GM18873 (cell line): ENCODE measurements at regions not wholly inside any gene's neighbourhood (a gene's known extent, or its start where the extent isn't known, plus 50 kb on each side); places are given as distances from the start of the nearest gene placed in this dataset.
"Not testable (repeated sequence)": the region's sequence is repeated elsewhere in the genome, so short reads cannot be mapped to it uniquely, and the experiment has no call there.

Experiments
- ATAC-seq: cut with Tn5 transposase; IDR thresholded peaks from one replicate; pipeline ENCODE4 v1.9.1; 2021; ENCODE audit warnings: mild to moderate bottlenecking, moderate library complexity, moderate number of reproducible peaks; ENCODE audit not compliant: unreplicated experiment, low FRiP score

GRCh38 chr15:47129033-47129432 is 588.3 kb upstream of the SEMA6D start:
- no peak for ATAC-seq

DNA sequence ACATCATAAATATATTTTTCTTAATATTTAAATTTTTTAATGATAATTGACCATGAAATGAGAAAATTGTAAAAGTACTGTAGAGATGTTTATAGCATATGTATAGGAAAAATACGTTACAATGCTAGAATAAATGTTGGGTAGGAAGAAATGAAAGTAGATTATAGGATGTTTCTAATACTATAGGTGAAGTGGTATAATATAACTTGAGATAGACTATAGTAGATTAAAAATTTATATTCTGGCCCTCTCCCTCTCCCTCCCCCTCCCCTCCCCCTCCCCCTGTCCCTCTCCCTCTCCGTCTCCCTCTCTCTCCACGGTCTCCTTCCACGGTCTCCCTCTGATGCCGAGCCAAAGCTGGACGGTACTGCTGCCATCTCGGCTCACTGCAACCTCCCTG is 585.9 kb upstream of the SEMA6D start:
- not testable (repeated sequence) for ATAC-seq

DNA sequence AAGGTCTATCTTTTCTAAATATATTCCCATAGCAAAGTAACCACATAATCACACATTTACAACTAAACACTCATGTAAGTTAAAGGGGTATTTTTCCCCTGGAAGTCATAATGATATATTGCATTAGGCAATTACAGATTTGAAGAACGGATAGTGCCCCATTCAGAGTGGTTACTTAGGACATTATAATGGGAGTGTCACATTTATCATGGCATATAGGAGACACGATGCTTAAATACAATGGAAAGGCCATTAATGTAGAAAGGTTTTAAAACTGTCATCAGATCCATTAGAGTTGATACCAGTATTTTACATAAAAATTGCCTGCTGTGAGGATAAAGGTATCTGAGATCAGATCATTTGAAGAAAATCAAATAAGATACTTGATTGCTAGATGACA is 582.0 kb upstream of the SEMA6D start:
- no peak for ATAC-seq

DNA sequence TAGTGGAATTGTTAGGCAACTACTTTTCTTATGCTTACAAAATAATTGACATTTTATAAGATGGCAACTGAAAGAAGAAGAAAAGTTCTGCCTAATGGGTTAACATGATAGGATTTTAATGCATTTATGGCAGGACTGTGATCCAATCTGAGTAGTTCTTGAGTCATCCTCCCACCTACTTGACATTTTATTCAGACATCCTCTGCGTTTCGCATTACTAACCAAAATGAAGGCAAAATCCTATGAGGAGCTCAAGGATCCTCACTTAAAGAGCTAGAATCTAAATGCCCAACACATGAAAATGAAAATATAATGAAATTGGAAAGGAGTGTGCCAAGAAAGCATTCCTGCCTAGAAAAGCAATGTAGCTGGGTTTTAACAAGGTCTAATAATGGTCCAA is 581.1 kb upstream of the SEMA6D start:
- ATAC-seq: no peak

GRCh38 chr15:47139965-47140364 is 577.3 kb upstream of the SEMA6D start:
- ATAC-seq: no peak

DNA sequence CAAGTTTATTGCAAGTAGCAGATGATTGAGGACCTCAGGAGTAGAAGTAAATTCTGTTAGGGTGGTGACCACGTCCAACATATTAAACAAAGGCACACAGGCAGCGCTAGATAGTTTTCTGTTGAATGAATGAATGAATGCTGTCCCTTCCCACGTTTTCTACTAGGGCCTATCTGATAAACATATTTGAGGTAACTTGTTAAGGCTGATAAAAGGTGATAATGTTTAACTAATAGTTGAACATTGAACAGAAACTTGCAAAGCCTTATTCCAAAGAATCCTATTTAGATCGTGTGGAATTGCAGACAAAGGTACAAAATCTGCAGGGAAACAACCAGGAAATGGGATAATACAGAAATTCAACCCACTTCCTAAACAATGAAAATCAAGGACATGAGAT is 559.5 kb upstream of the SEMA6D start:
- no peak for ATAC-seq

- no peak for ATAC-seq
Observed at GRCh38 chr15:47158573-47158972, 558.7 kb upstream of the SEMA6D start.

- no peak for ATAC-seq
Observed at GRCh38 chr15:47177177-47177576, 540.1 kb upstream of the SEMA6D start.

GRCh38 chr15:47179988-47180387 is 537.3 kb upstream of the SEMA6D start:
- no peak for ATAC-seq

DNA sequence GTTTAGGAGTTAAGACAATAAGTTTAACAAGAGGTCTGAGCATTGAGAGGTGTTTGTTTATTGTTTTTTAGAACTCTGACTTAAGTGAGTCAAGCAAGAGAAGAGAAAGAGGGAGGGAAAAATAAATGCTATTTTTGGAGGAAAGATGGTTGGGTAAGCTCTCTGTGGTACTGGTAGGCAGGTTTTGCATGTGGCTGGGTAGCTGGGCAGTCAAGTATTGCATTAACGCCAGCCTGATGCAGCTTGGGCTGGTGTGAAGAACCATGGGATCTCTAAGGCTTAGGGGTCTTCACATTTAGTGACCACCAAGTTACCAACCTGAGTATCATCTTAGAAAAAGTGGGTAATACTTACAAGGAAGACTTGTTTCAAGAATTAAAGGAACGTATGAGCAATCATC is 534.5 kb upstream of the SEMA6D start:
- no peak for ATAC-seq

DNA sequence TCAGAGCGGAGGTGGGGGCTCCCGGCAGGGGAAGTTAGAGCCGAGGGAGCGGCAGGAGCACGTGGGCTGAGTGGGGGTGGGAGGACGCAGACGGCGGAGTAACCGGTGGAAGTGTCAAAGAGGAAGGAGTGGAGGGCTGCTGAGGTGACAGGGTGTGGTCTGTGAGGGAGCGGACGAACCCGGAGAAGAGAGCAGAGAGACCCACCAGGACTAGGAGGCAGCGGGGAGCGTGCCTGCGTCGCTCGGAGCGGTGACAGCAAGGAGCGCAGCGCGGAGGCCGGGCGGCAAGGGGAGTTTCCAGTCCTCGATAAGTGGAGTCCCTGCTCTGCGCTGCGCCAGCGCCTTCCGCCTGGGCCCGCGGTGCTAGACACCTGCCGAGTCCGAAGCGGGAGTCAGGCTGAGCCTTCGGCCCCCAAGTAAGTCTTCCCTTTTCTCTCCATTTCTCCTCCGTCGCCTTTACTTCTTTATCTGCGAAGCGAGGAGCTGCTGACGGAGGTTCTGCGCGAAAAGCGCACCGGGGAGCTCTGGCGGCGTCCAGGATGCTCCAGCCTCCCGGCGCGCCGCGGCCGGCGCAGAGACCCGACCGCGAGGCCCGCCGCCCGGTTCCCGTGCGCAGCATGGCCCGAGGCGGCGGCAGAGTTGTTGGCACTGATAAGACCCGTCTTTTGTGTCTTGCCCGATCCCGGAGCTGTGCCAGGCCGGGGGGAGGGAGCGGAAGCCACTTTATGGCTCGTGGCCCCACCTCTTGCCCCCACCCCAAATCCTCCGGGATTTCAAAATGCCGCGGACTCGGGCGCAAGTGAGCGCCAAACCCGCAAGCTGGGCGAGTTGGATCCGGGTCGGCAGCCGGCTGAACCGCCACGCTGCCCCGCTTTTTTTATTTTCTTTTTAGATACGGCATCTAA is 533.0 kb upstream of the SEMA6D start:
- ATAC-seq: no peak

DNA sequence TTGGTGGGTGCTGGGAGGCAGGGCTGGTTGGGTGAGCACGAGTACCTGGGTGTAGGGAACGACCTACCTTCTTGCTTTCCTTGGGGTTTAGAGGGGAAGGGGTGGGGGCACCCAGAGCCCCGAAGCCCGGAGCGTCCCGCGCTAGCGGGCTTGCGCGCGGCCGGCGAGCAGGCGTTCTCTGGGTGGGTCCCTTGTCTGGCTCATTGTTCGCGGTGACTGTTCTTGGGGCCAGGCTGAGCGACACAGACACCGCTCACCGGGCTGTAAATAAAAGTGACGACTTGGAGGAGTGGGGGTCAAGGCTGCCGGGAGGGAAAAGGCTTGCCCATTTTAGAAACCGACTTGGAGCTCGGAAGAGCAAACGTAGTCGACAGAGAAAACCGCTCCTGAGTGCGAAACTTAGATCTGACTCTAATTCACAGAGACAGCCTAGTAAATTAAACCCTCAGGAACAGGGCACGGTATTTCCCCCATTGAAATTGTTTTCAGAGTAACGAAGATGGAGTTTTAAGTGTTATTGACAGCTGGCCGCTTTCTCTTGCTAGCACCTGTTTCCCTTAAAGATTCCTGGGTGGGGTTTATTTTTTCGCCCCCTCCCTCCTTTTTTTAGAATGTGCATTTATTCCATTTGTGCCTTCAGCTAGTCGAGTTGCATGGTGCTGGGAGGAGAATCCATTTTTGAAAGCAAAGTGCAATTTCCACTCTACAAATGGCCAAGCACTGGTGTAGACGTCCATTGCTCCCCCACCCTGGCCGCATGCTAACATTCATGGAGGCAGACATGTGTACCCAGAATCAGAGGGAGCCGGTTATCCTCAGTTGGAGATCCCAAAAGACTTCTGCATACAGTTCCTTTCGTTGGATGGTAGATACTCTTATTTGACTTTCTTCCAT is 532.1 kb upstream of the SEMA6D start:
- ATAC-seq: no peak

DNA sequence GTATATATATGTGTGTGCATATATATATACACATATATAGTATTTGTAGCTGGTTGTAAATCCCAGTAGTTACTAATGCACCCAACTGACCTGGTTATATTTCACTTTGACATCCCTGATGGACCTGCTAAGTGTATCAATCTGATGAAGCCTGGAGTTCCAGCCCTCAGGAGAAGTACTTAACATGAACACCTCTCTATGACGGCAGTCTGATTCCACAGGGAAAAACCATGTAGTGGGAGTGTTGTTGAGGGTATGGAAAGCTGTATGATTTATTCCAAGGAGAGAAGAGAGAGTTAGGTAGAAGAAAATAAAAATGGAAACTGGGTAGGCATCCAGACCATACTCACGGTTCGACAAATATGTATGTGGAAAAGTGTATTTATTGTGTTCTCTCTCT is 531.2 kb upstream of the SEMA6D start:
- no peak for ATAC-seq

- no peak for ATAC-seq
Observed at GRCh38 chr15:47188758-47189507, 528.4 kb upstream of the SEMA6D start.

DNA sequence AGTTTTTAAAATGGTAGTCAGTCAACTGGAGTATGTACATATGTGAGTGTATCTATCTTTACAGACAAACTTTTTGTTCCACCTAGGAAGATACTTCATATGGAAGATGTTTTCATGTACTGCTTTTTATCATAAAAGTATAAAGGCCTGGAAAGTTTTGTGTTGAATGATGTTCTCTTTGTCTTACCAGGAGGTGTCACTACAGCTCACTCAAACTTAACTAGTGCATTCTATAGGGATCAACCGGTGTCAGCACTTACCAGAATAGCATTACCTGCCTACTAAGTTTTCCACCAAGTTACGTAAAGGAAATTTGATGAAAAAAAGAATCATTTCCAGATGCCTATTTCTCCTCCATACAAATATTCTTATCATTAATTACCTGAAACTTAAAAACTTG is 522.6 kb upstream of the SEMA6D start:
- ATAC-seq: no peak

GRCh38 chr15:47196048-47196447 is 521.3 kb upstream of the SEMA6D start:
- ATAC-seq: no peak

DNA sequence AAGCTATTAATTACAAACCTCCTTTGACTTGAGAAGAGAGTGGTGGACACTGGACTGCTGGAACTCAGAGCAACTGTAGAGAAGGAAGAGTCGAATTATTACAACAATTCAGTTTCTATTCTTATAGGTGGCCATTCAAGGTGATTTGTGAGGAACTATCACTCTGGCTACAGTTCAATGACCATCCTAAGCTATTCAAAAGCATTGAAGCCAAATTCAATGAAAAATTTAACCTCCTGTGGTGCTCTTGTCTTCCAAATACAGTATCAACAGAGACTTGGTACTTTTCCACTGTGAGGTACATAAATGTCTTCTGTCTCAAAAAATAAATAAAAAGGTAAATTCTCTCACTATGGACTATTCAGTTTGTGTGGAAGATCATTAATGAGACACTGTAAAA is 513.3 kb upstream of the SEMA6D start:
- no peak for ATAC-seq

DNA sequence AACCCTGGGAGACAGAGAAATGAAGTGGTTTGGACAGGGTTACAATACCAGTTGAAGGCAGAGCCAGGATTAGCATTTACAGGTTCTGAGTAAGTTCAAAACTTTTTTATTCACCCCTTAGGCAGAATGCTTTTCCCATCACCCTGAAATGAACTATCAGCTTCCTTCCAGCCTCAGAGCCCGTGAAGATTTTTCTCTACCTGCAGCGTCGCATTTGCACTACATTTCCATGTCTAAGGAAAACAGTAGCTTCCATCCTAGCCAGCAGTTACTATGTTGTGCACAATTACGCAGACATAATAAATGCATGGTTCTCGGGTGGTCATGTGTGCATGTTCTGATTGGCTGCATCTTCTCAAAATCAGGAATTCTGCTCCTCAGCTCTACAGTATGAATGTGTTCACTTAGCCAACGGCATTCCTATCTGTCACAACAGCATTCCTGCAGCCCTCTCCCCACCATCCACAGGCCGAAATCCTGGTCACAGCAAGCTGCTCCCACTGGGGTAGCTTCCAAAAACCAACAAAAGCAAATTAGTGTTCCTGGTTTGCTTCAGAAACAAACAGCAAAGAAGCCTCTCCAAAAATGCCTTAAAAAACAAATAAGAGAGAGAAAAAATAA is 510.8 kb upstream of the SEMA6D start:
- ATAC-seq: no peak

- ATAC-seq: no peak
Observed at GRCh38 chr15:47209591-47209990, 507.7 kb upstream of the SEMA6D start.

- no peak for ATAC-seq
Observed at GRCh38 chr15:47212222-47213010, 504.9 kb upstream of the SEMA6D start.
